Trophoblast cell (in vitro differentiated cells and primary cell): ENCODE measurements at regions not wholly inside any gene's neighbourhood (a gene's known extent, or its start where the extent isn't known, plus 50 kb on each side); places are given as distances from the start of the nearest gene placed in this dataset.
A peak's percentile ranks its signal among the peaks of the same experiment; 100 is the strongest.

ENCODE experiments used
- DNase-seq, 2 donors: peaks; one replicate each; pipeline ENCODE4 v3.0.0-alpha.2; 2016
- H2AFZ ChIP-seq: 2 replicates; pipeline ENCODE4 v1.6.1; 2013; ENCODE audit warnings: low read length, moderate library complexity, mild to moderate bottlenecking; ENCODE audit not compliant: insufficient read depth, poor library complexity
- H2AK5ac ChIP-seq: 2 replicates; pipeline ENCODE4 v1.6.1; 2013; ENCODE audit warnings: mild to moderate bottlenecking, low read length
- H2BK120ac ChIP-seq: 2 replicates; pipeline ENCODE4 v1.6.1; 2013; ENCODE audit warnings: low read length, mild to moderate bottlenecking, moderate library complexity; ENCODE audit not compliant: insufficient read depth, poor library complexity
- H2BK12ac ChIP-seq: 2 replicates; pipeline ENCODE4 v1.6.1; 2013; ENCODE audit warnings: mild to moderate bottlenecking, low read length, moderate library complexity
- H2BK5ac ChIP-seq: 2 replicates; pipeline ENCODE4 v1.6.1; 2013; ENCODE audit warnings: low read length, low read depth, moderate library complexity, mild to moderate bottlenecking; ENCODE audit not compliant: poor library complexity
- H3K14ac ChIP-seq: 2 replicates; pipeline ENCODE4 v1.6.1; 2013; ENCODE audit warnings: mild to moderate bottlenecking, low read length
- H3K18ac ChIP-seq: 2 replicates; pipeline ENCODE4 v1.6.1; 2013; ENCODE audit warnings: mild to moderate bottlenecking, low read length
- H3K23ac ChIP-seq: 2 replicates; pipeline ENCODE4 v1.6.1; 2013; ENCODE audit warnings: low read length
- H3K27ac ChIP-seq: 2 replicates; pipeline ENCODE4 v1.5.1; 2013; ENCODE audit warnings: low read depth, mild to moderate bottlenecking, inconsistent platforms, low read length, moderate library complexity
- H3K27me3 ChIP-seq: 2 replicates; pipeline ENCODE4 v1.6.1; 2013; ENCODE audit warnings: inconsistent platforms, mild to moderate bottlenecking, low read length, moderate library complexity; ENCODE audit not compliant: insufficient read depth
- H3K36me3 ChIP-seq, 2 experiments: 1 replicate in 1 of 2; 2 replicates in 1 of 2; pipeline ENCODE4 v1.6.1; 2013; ENCODE audit warnings: low read length in 2 of 2, mild to moderate bottlenecking in 2 of 2, moderate library complexity in 1 of 2; ENCODE audit not compliant: insufficient read depth in 2 of 2, control insufficient read depth in 1 of 2
- H3K4ac ChIP-seq: 2 replicates; pipeline ENCODE4 v1.6.1; 2013; ENCODE audit warnings: low read depth, mild to moderate bottlenecking, low read length, moderate library complexity
- H3K4me1 ChIP-seq, 2 experiments: 1 replicate in 1 of 2; 2 replicates in 1 of 2; pipeline ENCODE4 v1.6.1; 2013; ENCODE audit warnings: low read length in 2 of 2, mild to moderate bottlenecking in 2 of 2, moderate library complexity in 1 of 2; ENCODE audit not compliant: insufficient read depth in 2 of 2, control insufficient read depth in 1 of 2
- H3K4me2 ChIP-seq: 2 replicates; pipeline ENCODE4 v1.6.1; 2013; ENCODE audit warnings: inconsistent platforms, mild to moderate bottlenecking, low read length, moderate library complexity
- H3K4me3 ChIP-seq: 2 replicates; pipeline ENCODE4 v1.5.1; 2013; ENCODE audit warnings: mild to moderate bottlenecking, low read depth, low read length, inconsistent platforms
- H3K79me1 ChIP-seq: one replicate; pipeline ENCODE4 v1.6.1; 2013; ENCODE audit warnings: low read length
- H3K79me2 ChIP-seq: 2 replicates; pipeline ENCODE4 v1.6.1; 2013; ENCODE audit warnings: low read length, mild to moderate bottlenecking; ENCODE audit not compliant: control insufficient read depth, insufficient read depth, poor library complexity
- H3K9ac ChIP-seq: 2 replicates; pipeline ENCODE4 v1.6.1; 2013; ENCODE audit warnings: mild to moderate bottlenecking, low read length
- H3K9me3 ChIP-seq: 2 replicates; pipeline ENCODE4 v1.6.1; 2013; ENCODE audit warnings: low read depth, mild to moderate bottlenecking, control low read depth, inconsistent platforms, low read length; ENCODE audit not compliant: insufficient read depth
- H4K12ac ChIP-seq: 2 replicates; pipeline ENCODE4 v1.6.1; 2013; ENCODE audit warnings: low read depth, mild to moderate bottlenecking, low read length, moderate library complexity
- H4K8ac ChIP-seq: 2 replicates; pipeline ENCODE4 v1.6.1; 2013; ENCODE audit warnings: low read depth, mild to moderate bottlenecking, low read length, moderate library complexity
- H4K91ac ChIP-seq: one replicate; pipeline ENCODE4 v1.6.1; 2013; ENCODE audit warnings: low read depth, mild to moderate bottlenecking, low read length, moderate library complexity
- WGBS: extraction: QIAGEN DNeasy Blood & Tissue Kit; methylation state at CpG from one replicate; pipeline ENCODE4 v1.1.7; 2013; ENCODE audit warnings: missing lambda C conversion rate; ENCODE audit not compliant: insufficient read length, insufficient coverage; ENCODE audit errors: extremely low coverage; 5-methylcytosine and 5-hydroxymethylcytosine counted together

- Histone ChIP-seq H3K79me1 (no peaks in the 10 kb centered on the region), H2BK5ac (no peak overlapping the region), H3K4ac (no peak overlapping the region), H2AFZ (no peak overlapping the region), H3K27ac (no peak overlapping the region), H3K4me2 (no peak overlapping the region), H4K8ac (no peak overlapping the region), H3K9me3 (no peaks in the 10 kb centered on the region), H2BK120ac (no peak overlapping the region), H4K91ac (no peak overlapping the region), H3K4me3 (no peak overlapping the region), H3K14ac (no peak overlapping the region), H3K36me3 (no peaks in the 10 kb centered on the region), H2BK12ac (no peak overlapping the region), H3K27me3 (no peaks in the 10 kb centered on the region), H3K23ac (no peak overlapping the region), H3K9ac (no peak overlapping the region), H4K12ac (no peak overlapping the region), H2AK5ac (no peak overlapping the region), H3K79me2 (no peaks in the 10 kb centered on the region), H3K4me1 (peaks cover 0 to 2% of the 10 kb centered on the region in 2 experiments), H3K18ac (no peak overlapping the region)
- WGBS, result no CpG with 5 or more reads among the region's 2 CpGs
- DNase-seq, result peak; percentile 41 to 86
Measured at GRCh38 chr9:109903515-109904138, 123.6 kb downstream of the PALM2AKAP2 start.

DNA sequence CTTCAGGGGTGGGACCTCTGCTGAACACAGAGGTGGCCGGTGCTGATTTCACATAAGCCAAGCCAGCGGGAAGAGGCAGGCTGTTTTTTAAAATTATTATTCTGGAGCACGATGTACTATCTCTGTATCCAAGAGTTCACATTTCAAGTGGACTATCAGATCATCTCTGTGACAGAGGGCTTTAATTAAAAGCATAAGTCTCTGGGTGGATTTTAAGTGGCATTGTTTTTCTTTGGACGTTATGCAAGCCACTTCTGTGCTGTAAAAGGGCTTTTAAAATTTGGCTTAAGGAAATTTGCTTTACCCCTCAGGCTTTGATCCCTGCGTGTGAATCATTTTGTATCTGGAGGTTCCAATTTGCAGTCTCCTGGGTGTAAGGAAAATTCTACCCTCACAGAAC lies 124.7 kb downstream of the PALM2AKAP2 start:
- H3K4me1 ChIP-seq, result peaks cover 0 to 2% of the 10 kb centered on the region in 2 experiments
- no peak overlapping the region for H4K12ac ChIP-seq
- no peak for DNase-seq
- H3K14ac ChIP-seq, result no peak overlapping the region
- no peak overlapping the region for H3K27ac ChIP-seq
- no peaks in the 10 kb centered on the region for H3K9me3 ChIP-seq
- H3K9ac ChIP-seq, result no peak overlapping the region
- no peaks in the 10 kb centered on the region for H3K79me1 ChIP-seq
- no peak overlapping the region for H4K8ac ChIP-seq
- no peak overlapping the region for H2BK120ac ChIP-seq
- no peaks in the 10 kb centered on the region for H3K27me3 ChIP-seq
- no peak overlapping the region for H3K4ac ChIP-seq
- H2AFZ ChIP-seq, result no peak overlapping the region
- H3K4me2 ChIP-seq, result no peak overlapping the region
- no peak overlapping the region for H3K4me3 ChIP-seq
- H2BK5ac ChIP-seq, result no peak overlapping the region
- WGBS, result no CpG with 5 or more reads among the region's 5 CpGs
- H4K91ac ChIP-seq, result no peak overlapping the region
- H2BK12ac ChIP-seq, result no peak overlapping the region
- no peak overlapping the region for H2AK5ac ChIP-seq
- no peaks in the 10 kb centered on the region for H3K36me3 ChIP-seq
- H3K23ac ChIP-seq, result no peak overlapping the region
- no peak overlapping the region for H3K18ac ChIP-seq
- no peaks in the 10 kb centered on the region for H3K79me2 ChIP-seq

DNA sequence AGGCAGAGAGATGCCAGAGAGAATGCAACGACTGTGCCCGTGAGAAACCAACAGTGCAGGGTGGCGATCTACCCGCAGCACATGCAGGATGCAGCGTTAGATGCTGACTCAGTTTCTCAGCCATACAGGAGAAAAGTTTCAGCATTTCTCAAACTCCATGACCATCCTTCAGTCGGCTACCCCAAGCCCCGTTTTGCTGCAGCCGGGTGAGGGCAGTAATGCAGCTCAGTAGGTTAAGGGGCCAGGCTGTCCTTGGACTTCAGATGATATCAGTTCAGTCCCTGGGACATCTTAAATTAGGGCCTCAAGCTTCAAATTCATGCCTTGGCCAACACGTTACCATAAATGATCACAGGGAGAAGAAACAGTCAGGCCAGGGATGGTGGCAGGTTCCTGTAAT lies 125.5 kb downstream of the PALM2AKAP2 start:
- Histone ChIP-seq H3K4me1 (peaks cover 0 to 2% of the 10 kb centered on the region in 2 experiments), H2AK5ac (no peak overlapping the region), H3K36me3 (no peaks in the 10 kb centered on the region), H3K4me2 (no peak overlapping the region), H2BK120ac (no peak overlapping the region), H3K79me1 (no peaks in the 10 kb centered on the region), H3K79me2 (no peaks in the 10 kb centered on the region), H3K9me3 (no peaks in the 10 kb centered on the region), H3K23ac (no peak overlapping the region), H3K27me3 (no peaks in the 10 kb centered on the region), H2BK5ac (no peak overlapping the region), H3K14ac (no peak overlapping the region), H3K4ac (no peak overlapping the region), H2BK12ac (no peak overlapping the region), H4K91ac (no peak overlapping the region), H3K9ac (peak overlapping the region; percentile 28), H3K27ac (no peak overlapping the region), H3K18ac (no peak overlapping the region), H3K4me3 (no peak overlapping the region), H2AFZ (no peak overlapping the region), H4K8ac (no peak overlapping the region), H4K12ac (no peak overlapping the region)
- WGBS, result no CpG with 5 or more reads among the region's 9 CpGs
- DNase-seq, result no peak

- DNase-seq, result peak in 1 of 2 donors; percentile 13
- Histone ChIP-seq H2AFZ (no peak overlapping the region), H4K12ac (no peak overlapping the region), H2BK12ac (no peak overlapping the region), H2AK5ac (no peak overlapping the region), H3K23ac (no peak overlapping the region), H3K4ac (no peak overlapping the region), H3K27me3 (no peaks in the 10 kb centered on the region), H3K4me2 (no peak overlapping the region), H2BK120ac (no peak overlapping the region), H3K9ac (no peak overlapping the region), H4K91ac (no peak overlapping the region), H4K8ac (no peak overlapping the region), H3K9me3 (no peaks in the 10 kb centered on the region), H2BK5ac (no peak overlapping the region), H3K27ac (no peak overlapping the region), H3K4me1 (peaks cover 0 to 2% of the 10 kb centered on the region in 2 experiments), H3K79me2 (no peaks in the 10 kb centered on the region), H3K14ac (no peak overlapping the region), H3K36me3 (no peaks in the 10 kb centered on the region), H3K4me3 (no peak overlapping the region), H3K79me1 (no peaks in the 10 kb centered on the region), H3K18ac (no peak overlapping the region)
- WGBS, result no CpG with 5 or more reads among the region's 2 CpGs
Measured at GRCh38 chr9:109906766-109907382, 126.9 kb downstream of the PALM2AKAP2 start.
